ENCODE measurements at regions not wholly inside any gene's neighbourhood (a gene's known extent, or its start where the extent isn't known, plus 50 kb on each side); places are given as distances from the start of the nearest gene placed in this dataset.

DNA sequence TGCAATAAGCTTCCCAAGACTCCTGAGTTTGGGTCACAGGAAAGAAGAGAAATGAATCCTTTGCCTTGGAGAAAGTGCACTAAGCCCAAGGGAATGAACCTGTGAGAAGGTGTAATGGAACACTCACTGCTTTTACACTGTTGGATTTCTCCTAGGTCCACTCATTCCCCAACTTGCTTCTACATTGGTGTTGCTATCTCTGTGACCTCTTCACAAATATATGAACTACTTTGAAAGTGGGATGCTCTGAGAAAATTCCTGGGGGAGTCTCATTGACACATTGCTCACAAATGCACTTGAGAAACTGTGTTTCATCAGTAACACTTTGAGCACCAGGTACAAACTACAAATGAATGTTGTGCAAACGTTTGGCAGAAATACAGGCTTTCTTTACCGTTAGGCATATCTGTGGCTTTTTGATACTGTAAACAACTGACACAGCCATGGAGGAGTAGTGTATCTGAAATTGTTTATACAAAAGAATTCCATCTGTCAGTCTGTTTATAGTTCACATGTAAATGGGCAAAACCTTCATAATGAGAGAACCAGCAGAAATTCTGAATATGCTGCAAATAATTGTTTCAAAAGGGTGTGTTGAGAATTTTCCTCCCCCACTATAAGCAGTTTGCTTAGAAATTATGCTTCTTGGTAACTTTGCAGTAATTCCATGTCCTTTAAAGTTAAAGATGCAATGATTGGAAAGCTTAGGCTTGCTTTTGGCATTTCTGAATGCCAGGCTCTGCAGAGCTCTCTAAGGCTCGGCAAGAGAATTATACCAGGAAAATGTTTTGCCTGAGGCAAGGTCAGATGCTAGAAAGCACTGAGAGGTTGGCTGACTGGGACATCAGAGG is 348.5 kb upstream of the DDHD1 start:
- no peak overlapping the region for H3K9ac ChIP-seq (ENCODE audit: low read length in 5 of 5)
- H3K27me3 ChIP-seq (ENCODE audit: control insufficient read depth in 5 of 5, insufficient read depth in 4 of 5, low read length in 5 of 5): no peaks in the 10 kb centered on the region
- peaks cover 0 to 16% (median 9%) of the 10 kb centered on the region in 5 donors for H3K9me3 ChIP-seq (ENCODE audit: control insufficient read depth in 5 of 5, low read length in 5 of 5)
- H3K36me3 ChIP-seq (ENCODE audit: control insufficient read depth in 5 of 5, insufficient read depth in 5 of 5, low read length in 5 of 5): no peaks in the 10 kb centered on the region
- H3K4me3 ChIP-seq (ENCODE audit: low read depth in 1 of 5, low read length in 5 of 5): no peak overlapping the region
- no peaks in the 10 kb centered on the region for H3K4me1 ChIP-seq (ENCODE audit: control insufficient read depth in 5 of 5, insufficient read depth in 5 of 5, low read length in 5 of 5)
- H3K27ac ChIP-seq (ENCODE audit: low read depth, low read length): no peak overlapping the region

DNA sequence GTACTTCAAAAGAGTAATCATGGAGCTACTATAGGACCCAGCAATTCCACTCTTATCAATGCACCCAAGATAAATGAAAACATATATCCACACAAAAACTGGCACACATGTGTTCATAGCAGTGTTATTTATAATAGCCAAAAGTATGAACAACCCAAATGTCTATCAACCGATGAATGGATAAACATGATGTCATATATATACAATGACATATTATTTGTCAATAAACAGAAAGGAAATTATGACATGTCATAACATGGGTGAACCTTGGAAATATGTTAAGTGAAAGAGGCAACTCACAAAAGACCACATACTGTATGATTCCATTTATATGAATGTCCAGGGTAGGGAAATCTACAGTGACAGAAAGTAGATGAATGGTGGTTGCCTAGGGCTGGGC is 347.1 kb upstream of the DDHD1 start:
- no peak overlapping the region for H3K4me3 ChIP-seq (ENCODE audit: low read depth in 1 of 5, low read length in 5 of 5)
- H3K36me3 ChIP-seq (ENCODE audit: control insufficient read depth in 5 of 5, insufficient read depth in 5 of 5, low read length in 5 of 5): no peaks in the 10 kb centered on the region
- H3K9ac ChIP-seq (ENCODE audit: low read length in 5 of 5): no peak overlapping the region
- no peaks in the 10 kb centered on the region for H3K27me3 ChIP-seq (ENCODE audit: control insufficient read depth in 5 of 5, insufficient read depth in 4 of 5, low read length in 5 of 5)
- peaks cover 0 to 16% (median 9%) of the 10 kb centered on the region in 5 donors for H3K9me3 ChIP-seq (ENCODE audit: control insufficient read depth in 5 of 5, low read length in 5 of 5)
- H3K27ac ChIP-seq (ENCODE audit: low read depth, low read length): no peak overlapping the region
- H3K4me1 ChIP-seq (ENCODE audit: control insufficient read depth in 5 of 5, insufficient read depth in 5 of 5, low read length in 5 of 5): no peaks in the 10 kb centered on the region

DNA sequence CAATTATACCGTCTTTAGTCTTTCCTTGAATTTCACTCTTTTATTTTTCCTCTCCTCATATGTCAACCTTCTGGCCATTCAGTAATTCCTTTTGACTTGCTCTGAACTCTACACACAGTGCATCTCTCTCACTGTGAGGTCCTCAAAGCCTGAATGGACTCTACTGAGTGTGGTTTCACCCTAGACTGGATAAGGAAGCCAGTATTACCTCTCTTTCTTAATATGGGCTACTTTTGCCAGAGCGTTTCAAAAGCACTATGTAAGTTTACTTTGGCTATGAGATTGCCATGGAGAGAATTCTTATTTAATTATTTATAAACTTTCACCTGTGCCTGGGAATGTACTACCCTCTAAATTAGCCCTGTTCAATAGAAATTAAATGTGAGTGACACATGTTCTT is 343.5 kb upstream of the DDHD1 start:
- H3K4me1 ChIP-seq (ENCODE audit: control insufficient read depth in 5 of 5, insufficient read depth in 5 of 5, low read length in 5 of 5): peaks cover 0 to 10% (median 2%) of the 10 kb centered on the region in 5 donors
- H3K4me3 ChIP-seq (ENCODE audit: low read depth in 1 of 5, low read length in 5 of 5): no peak overlapping the region
- no peaks in the 10 kb centered on the region for H3K27me3 ChIP-seq (ENCODE audit: control insufficient read depth in 5 of 5, insufficient read depth in 4 of 5, low read length in 5 of 5)
- H3K9ac ChIP-seq (ENCODE audit: low read length in 5 of 5): no peak overlapping the region
- no peak overlapping the region for H3K27ac ChIP-seq (ENCODE audit: low read depth, low read length)
- no peaks in the 10 kb centered on the region for H3K36me3 ChIP-seq (ENCODE audit: control insufficient read depth in 5 of 5, insufficient read depth in 5 of 5, low read length in 5 of 5)
- H3K9me3 ChIP-seq (ENCODE audit: control insufficient read depth in 5 of 5, low read length in 5 of 5): no peaks in the 10 kb centered on the region

DNA sequence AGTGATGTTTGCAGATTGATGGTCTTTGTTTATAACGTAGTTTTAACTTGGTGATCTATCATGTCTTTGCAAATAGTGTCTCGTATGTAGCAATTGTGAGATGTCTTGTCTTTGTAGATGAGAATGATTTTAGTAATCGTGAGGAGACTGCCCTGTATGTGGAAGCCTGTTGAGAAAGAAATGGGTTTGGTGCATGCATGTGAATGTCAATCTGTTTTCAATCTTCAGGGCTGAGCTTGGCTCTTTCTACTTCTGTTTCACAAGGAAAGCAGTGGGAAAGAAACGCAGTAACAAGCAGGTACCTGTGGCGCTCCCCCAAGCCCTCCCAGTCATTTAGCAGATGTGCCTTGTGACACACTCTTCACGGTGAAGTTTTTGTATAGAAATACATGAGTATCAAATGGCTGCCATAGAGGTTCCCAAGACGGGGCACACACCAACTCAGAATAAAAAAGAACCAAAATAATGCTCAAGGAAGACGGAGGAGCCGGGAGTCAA is 342.8 kb upstream of the DDHD1 start:
- no peak overlapping the region for H3K9ac ChIP-seq (ENCODE audit: low read length in 5 of 5)
- H3K4me3 ChIP-seq (ENCODE audit: low read depth in 1 of 5, low read length in 5 of 5): no peak overlapping the region
- no peak overlapping the region for H3K27ac ChIP-seq (ENCODE audit: low read depth, low read length)
- H3K36me3 ChIP-seq (ENCODE audit: control insufficient read depth in 5 of 5, insufficient read depth in 5 of 5, low read length in 5 of 5): no peaks in the 10 kb centered on the region
- no peaks in the 10 kb centered on the region for H3K27me3 ChIP-seq (ENCODE audit: control insufficient read depth in 5 of 5, insufficient read depth in 4 of 5, low read length in 5 of 5)
- H3K9me3 ChIP-seq (ENCODE audit: control insufficient read depth in 5 of 5, low read length in 5 of 5): no peaks in the 10 kb centered on the region
- peaks cover 0 to 10% (median 2%) of the 10 kb centered on the region in 5 donors for H3K4me1 ChIP-seq (ENCODE audit: control insufficient read depth in 5 of 5, insufficient read depth in 5 of 5, low read length in 5 of 5)

DNA sequence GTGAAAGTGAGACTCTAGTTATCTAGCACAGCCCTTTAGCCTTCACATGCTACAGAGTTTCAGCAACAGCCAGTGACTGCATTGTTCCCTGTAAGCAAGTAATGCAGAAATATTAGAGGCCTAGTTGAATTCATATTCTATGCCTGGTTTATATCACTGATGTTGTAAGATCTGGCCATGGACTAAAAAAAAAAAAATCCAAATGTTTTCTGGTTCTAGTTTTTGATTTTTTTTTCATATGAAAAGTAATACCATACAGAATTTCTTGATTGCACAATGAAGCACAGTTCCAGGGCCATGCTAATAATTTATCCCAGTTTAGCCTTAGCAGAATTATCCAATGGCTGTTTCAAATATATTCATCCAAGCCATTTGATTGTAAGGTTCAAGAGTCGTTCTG is 341.5 kb upstream of the DDHD1 start:
- Histone ChIP-seq H3K36me3 (ENCODE audit: control insufficient read depth in 5 of 5, insufficient read depth in 5 of 5, low read length in 5 of 5) (no peaks in the 10 kb centered on the region), H3K4me1 (ENCODE audit: control insufficient read depth in 5 of 5, insufficient read depth in 5 of 5, low read length in 5 of 5) (peaks cover 0 to 10% (median 2%) of the 10 kb centered on the region in 5 donors), H3K9ac (ENCODE audit: low read length in 5 of 5) (no peak overlapping the region), H3K4me3 (ENCODE audit: low read depth in 1 of 5, low read length in 5 of 5) (no peak overlapping the region), H3K27me3 (ENCODE audit: control insufficient read depth in 5 of 5, insufficient read depth in 4 of 5, low read length in 5 of 5) (no peaks in the 10 kb centered on the region), H3K9me3 (ENCODE audit: control insufficient read depth in 5 of 5, low read length in 5 of 5) (no peaks in the 10 kb centered on the region), H3K27ac (ENCODE audit: low read depth, low read length) (no peak overlapping the region)

DNA sequence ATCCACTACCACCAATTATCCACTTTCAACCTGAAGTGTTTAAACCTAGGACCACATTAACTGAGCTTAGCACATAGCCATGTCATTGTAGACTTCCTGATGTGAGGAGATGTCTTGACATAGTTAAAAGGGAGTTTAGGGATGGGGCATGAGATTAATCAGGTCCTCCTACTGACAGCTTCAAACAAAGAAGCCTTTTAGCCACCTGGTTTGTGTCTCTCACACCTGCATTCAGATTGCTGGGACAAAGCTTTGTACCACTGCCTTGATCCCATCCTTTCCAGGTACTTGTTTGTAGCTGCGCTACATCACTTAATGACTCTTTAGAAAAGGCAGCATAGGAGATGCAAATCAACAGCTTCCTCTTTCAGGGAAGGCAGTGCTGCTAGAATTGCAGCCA is 340.7 kb upstream of the DDHD1 start:
- Histone ChIP-seq H3K9me3 (ENCODE audit: control insufficient read depth in 5 of 5, low read length in 5 of 5) (no peaks in the 10 kb centered on the region), H3K27ac (ENCODE audit: low read depth, low read length) (no peak overlapping the region), H3K36me3 (ENCODE audit: control insufficient read depth in 5 of 5, insufficient read depth in 5 of 5, low read length in 5 of 5) (no peaks in the 10 kb centered on the region), H3K4me3 (ENCODE audit: low read depth in 1 of 5, low read length in 5 of 5) (no peak overlapping the region), H3K27me3 (ENCODE audit: control insufficient read depth in 5 of 5, insufficient read depth in 4 of 5, low read length in 5 of 5) (no peaks in the 10 kb centered on the region), H3K4me1 (ENCODE audit: control insufficient read depth in 5 of 5, insufficient read depth in 5 of 5, low read length in 5 of 5) (peaks cover 0 to 10% (median 2%) of the 10 kb centered on the region in 5 donors), H3K9ac (ENCODE audit: low read length in 5 of 5) (no peak overlapping the region)

DNA sequence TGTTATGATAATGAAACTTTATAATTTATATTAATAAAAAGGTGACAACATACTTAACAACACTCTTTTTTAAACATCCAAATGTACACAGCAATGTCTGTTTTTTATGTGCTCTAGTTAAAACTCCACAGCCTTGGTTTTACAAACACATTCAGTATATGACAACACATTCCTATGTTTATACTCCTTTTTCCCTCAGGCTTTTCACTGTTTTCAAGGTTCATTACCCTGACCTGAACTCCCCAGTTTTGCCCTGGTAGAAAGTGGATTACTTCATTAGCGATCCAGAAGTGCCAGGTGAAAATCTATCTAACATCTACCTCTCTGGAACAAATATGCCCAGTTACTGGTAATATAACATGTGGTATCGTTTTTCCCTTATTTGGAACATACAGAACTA is 340.2 kb upstream of the DDHD1 start:
- no peaks in the 10 kb centered on the region for H3K9me3 ChIP-seq (ENCODE audit: control insufficient read depth in 5 of 5, low read length in 5 of 5)
- H3K9ac ChIP-seq (ENCODE audit: low read length in 5 of 5): no peak overlapping the region
- no peak overlapping the region for H3K27ac ChIP-seq (ENCODE audit: low read depth, low read length)
- H3K36me3 ChIP-seq (ENCODE audit: control insufficient read depth in 5 of 5, insufficient read depth in 5 of 5, low read length in 5 of 5): no peaks in the 10 kb centered on the region
- no peak overlapping the region for H3K4me3 ChIP-seq (ENCODE audit: low read depth in 1 of 5, low read length in 5 of 5)
- H3K27me3 ChIP-seq (ENCODE audit: control insufficient read depth in 5 of 5, insufficient read depth in 4 of 5, low read length in 5 of 5): no peaks in the 10 kb centered on the region
- peaks cover 0 to 10% (median 2%) of the 10 kb centered on the region in 5 donors for H3K4me1 ChIP-seq (ENCODE audit: control insufficient read depth in 5 of 5, insufficient read depth in 5 of 5, low read length in 5 of 5)

DNA sequence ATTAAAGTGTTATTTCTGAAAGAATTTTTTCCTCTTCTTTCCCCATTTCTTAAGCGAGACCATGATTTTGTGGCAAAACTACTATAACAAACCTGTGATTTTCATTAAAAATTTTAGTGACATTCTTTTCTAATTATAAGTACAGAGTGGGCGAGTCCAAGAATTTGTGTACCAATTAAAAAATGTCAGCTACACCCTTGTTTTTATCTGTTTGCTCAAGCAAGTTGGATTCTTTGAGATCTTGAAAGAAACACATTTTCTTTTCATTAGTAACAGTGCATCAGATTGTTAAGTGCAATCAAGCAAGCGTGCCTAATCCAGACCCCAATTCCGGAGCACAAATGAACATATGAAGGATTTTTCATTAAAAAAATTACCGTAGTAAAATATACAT is 338.8 kb upstream of the DDHD1 start:
- Histone ChIP-seq H3K4me3 (ENCODE audit: low read depth in 1 of 5, low read length in 5 of 5) (no peak overlapping the region), H3K9ac (ENCODE audit: low read length in 5 of 5) (no peak overlapping the region), H3K36me3 (ENCODE audit: control insufficient read depth in 5 of 5, insufficient read depth in 5 of 5, low read length in 5 of 5) (no peaks in the 10 kb centered on the region), H3K27me3 (ENCODE audit: control insufficient read depth in 5 of 5, insufficient read depth in 4 of 5, low read length in 5 of 5) (no peaks in the 10 kb centered on the region), H3K27ac (ENCODE audit: low read depth, low read length) (no peak overlapping the region), H3K4me1 (ENCODE audit: control insufficient read depth in 5 of 5, insufficient read depth in 5 of 5, low read length in 5 of 5) (peaks cover 0 to 10% (median 2%) of the 10 kb centered on the region in 5 donors), H3K9me3 (ENCODE audit: control insufficient read depth in 5 of 5, low read length in 5 of 5) (no peaks in the 10 kb centered on the region)

DNA sequence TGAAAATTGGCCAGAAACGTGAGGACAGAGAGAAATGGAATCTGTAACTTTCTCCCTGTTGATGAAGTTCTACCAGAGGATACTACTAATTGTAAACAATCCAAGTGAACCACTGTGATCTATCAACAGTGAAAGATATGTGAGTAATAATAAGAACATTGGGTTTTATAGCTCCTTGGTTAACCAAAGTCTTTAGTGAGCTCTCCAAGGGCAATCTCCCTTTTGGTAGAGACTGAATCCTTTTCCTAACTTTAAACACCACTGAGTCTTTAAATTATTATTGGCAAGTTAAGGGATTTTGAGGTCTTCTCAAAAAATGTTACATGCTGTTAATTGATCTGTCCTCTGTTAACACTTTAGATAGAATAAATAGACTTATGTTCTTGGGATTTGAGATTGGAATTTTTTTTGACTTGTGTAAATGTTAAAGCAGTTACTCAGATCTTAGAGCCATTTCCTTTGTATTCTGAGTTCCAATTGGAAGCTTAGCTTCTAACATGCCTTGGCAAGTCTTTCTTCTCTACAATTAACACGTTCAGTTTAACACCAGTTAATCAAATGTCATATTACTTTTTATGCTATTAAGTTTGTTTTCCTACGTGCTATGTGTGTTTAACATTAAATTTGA is 338.2 kb upstream of the DDHD1 start:
- Histone ChIP-seq H3K4me3 (ENCODE audit: low read depth in 1 of 5, low read length in 5 of 5) (no peak overlapping the region), H3K36me3 (ENCODE audit: control insufficient read depth in 5 of 5, insufficient read depth in 5 of 5, low read length in 5 of 5) (no peaks in the 10 kb centered on the region), H3K9me3 (ENCODE audit: control insufficient read depth in 5 of 5, low read length in 5 of 5) (no peaks in the 10 kb centered on the region), H3K27ac (ENCODE audit: low read depth, low read length) (no peak overlapping the region), H3K27me3 (ENCODE audit: control insufficient read depth in 5 of 5, insufficient read depth in 4 of 5, low read length in 5 of 5) (no peaks in the 10 kb centered on the region), H3K9ac (ENCODE audit: low read length in 5 of 5) (no peak overlapping the region), H3K4me1 (ENCODE audit: control insufficient read depth in 5 of 5, insufficient read depth in 5 of 5, low read length in 5 of 5) (peaks cover 0 to 10% (median 2%) of the 10 kb centered on the region in 5 donors)

DNA sequence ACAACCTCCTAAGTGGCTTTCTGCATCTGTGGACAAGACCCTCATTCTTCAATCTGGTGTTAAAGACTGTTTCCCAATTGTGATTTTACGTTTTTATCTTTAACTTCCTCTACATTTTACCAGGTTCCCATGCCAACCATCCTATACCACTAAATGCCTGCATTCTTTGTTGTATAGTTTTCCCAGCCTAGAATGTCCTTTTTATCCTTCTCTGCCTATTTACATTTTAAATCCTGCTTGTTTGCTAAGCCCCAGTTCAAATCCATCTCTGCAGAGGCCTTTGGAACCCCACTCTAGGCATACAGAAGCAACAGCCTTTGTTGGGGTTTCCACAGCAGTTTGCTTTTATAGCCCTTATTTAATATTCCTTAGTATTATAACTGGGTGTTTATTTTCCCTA is 325.1 kb upstream of the DDHD1 start:
- peaks cover 0 to 6% (median 0%) of the 10 kb centered on the region in 5 donors for H3K9me3 ChIP-seq (ENCODE audit: control insufficient read depth in 5 of 5, low read length in 5 of 5)
- no peak overlapping the region for H3K9ac ChIP-seq (ENCODE audit: low read length in 5 of 5)
- no peak overlapping the region for H3K4me3 ChIP-seq (ENCODE audit: low read depth in 1 of 5, low read length in 5 of 5)
- H3K4me1 ChIP-seq (ENCODE audit: control insufficient read depth in 5 of 5, insufficient read depth in 5 of 5, low read length in 5 of 5): peaks cover 0 to 10% (median 3%) of the 10 kb centered on the region in 5 donors
- no peaks in the 10 kb centered on the region for H3K27me3 ChIP-seq (ENCODE audit: control insufficient read depth in 5 of 5, insufficient read depth in 4 of 5, low read length in 5 of 5)
- no peak overlapping the region for H3K27ac ChIP-seq (ENCODE audit: low read depth, low read length)
- H3K36me3 ChIP-seq (ENCODE audit: control insufficient read depth in 5 of 5, insufficient read depth in 5 of 5, low read length in 5 of 5): no peaks in the 10 kb centered on the region

All from subcutaneous abdominal adipose tissue (tissue), 5 donors.